ENCODE measurements at regions not wholly inside any gene's neighbourhood (a gene's known extent, or its start where the extent isn't known, plus 50 kb on each side); places are given as distances from the start of the nearest gene placed in this dataset.

GRCh38 chr10:78405736-78406135 lies 372.1 kb downstream of the RPS24 start:
- no peak for TF ChIP-seq RAD21 (IDR thresholded peaks at IDR 0.05; ENCODE audit: low read depth)
- no peak for TF ChIP-seq MAX (IDR thresholded peaks at IDR 0.05)
- no peak for TF ChIP-seq EP300 (IDR thresholded peaks at IDR 0.05; ENCODE audit: borderline replicate concordance)
- TF ChIP-seq CREB1 (IDR thresholded peaks at IDR 0.05; ENCODE audit: low read depth): no peak
- no peak for TF ChIP-seq TAF1 (IDR thresholded peaks at IDR 0.05; ENCODE audit: low read depth)
- TF ChIP-seq ZBTB7A (IDR thresholded peaks at IDR 0.05; ENCODE audit: low read depth): no peak
- no peak for TF ChIP-seq CEBPB (IDR thresholded peaks at IDR 0.05)
- TF ChIP-seq REST (IDR thresholded peaks at IDR 0.05; ENCODE audit: low read depth): no peak
- no peak for TF ChIP-seq EGR1 (IDR thresholded peaks at IDR 0.05)
- TF ChIP-seq USF1 (IDR thresholded peaks at IDR 0.05): no peak
- TF ChIP-seq NFIC (IDR thresholded peaks at IDR 0.05): no peak

All from Ishikawa (cell line).